HUDEP-2 (cell line): ENCODE measurements at regions not wholly inside any gene's neighbourhood (a gene's known extent, or its start where the extent isn't known, plus 50 kb on each side); places are given as distances from the start of the nearest gene placed in this dataset.

Experiments
- DNase-seq, 76 experiments: peaks; one replicate each; lab custom pipeline; 2025; ENCODE audit not compliant: unreplicated experiment in 76 of 76; lab: John Stamatoyannopoulos, UW

DNA sequence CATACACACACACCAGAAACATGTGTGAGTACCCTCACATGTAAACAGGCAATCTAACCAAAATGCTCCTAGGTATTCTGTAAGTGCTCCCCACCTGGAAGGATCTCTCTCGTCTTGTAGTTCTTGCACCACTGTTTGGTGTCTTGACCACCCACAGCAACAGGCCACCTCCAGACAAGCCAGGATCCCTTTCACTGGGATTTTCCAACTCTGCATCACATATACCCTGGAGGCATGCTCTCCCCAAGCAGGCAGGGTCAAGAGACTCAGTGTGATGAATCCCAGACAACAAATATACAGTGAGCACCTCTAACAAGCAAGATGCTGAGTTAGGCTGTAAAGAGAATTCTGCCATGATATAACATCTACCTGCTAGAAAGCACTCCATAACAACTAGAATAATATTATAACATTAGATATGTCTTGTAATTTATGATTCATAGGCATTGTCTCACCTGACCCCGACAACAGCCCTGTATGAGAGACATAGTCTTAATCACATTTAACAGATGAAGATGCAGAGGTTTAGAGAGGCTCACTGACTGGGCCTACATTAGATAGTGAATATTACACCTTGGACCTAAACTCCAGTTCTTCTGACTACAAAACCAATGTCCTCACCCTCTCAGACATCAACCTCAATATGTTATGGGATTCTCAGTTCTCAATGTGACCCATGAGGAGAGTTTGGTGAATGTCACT is 76.5 kb upstream of the BCL6 start:
- no peak for DNase-seq

DNA sequence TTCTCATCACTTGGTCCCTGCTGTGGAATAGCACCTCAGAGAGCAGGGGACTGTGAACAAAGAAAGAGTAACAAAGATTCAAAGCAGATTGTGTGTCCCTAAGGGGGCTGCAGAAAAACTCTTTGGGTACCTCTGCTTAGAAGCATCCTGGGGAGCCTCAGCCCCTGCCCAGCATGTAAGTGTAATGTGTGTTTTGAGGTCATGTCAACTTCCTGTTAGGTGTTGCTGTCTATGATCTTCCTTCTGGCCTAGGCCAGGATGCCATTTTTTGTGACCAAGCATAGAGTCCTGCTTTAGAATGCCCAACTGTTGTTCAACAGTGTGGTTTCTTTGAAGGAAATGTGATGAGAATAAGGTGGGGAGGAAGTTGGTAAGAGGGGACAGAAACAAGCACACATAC is 77.1 kb upstream of the BCL6 start:
- no peak for DNase-seq

DNA sequence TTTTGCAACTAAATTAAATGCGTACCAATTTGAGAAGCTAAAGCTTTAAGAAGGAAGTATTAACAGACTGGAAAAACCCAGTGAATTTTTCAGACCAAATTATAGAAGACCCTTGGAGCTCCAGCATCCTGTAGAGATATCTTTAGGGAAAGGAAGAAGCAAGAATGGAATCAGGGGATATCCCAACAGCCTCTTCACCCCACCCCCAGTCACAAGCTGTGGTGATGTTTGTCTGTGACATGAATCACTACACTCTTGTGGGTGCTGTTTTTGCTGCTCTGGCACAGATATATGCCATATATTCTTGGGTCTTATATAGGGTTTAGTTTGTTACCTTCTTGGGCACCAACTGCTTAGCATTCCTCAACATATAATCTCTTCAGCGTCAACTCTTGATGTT is 78.5 kb upstream of the BCL6 start:
- no peak for DNase-seq

DNA sequence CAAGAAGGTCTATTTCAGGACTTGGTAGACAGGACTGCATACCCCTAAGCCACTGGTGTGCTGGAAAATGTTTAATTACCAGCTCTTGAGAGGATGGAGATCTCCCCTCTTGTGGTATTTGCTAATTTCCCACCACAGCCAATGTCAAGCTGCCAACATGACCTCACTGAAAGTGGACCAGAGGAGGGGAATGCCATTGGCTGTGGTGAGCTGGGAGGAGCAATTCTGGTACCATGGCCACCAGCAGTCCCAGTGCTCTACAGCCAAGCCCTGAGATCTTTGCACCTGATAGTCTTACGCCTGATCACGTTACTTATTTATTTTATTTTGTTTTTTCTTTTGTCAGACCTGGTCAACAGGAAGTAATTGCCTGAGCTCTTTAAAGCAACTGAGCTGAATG is 82.5 kb upstream of the BCL6 start:
- no peak for DNase-seq

DNA sequence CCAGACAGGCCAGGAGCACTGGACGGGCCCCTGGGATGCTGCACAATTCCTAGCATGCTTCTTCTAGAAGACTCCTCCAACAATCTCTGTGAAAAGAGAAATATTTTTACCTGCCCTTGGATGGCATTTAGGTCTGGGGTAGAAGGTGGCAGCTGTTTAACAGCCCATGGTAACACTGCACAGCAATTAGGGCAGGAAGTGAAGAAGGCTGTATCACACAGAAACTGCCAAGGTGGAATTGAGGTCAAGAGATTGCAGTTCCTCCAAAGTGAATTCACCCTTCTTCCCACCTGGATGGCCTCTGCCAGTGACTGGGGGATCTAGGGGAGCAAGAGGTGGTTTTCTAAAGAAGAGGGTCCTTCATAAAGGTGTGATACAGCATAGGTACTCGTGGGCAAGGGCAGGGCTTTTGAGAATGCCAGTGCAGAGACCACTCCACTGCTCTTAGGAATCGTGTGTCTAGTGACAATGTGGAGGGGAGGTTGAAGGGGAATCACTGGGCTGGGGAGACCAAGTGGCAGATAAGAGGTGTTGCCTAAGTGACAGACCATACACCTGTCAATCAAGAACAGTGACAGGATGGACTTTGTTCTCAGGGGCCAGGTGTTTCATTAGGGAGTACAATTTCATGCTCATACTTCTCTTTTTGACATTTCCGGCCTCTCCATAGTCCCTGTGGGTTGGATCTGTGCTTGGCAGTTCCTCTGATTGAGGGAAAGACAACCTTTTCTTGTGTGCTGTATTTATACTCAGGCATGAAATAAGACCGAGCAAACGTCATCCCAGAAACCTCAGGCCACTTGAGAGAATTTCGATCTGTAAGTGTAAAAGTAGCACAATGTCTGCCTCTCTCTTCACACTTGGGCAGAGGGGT is 83.5 kb upstream of the BCL6 start:
- no peak for DNase-seq

DNA sequence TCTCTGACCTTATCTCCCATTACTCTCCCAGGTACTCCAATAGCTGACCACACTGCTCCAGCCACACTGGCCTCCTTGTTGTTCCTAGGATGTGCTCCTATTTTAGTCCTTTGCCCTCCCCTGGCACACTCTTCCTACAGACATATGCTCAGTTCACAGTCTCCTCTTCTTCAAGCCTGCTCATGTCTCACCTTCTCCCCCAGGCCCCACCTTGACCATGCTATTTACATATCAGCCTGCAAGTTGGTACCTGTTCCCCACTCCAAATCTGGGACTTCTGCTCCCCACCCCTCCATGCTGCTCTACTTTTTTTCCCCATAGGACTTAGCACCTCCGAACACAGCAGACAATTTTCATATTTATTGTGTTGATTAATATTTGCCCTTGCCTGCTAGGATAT is 84.9 kb upstream of the BCL6 start:
- no peak for DNase-seq

DNA sequence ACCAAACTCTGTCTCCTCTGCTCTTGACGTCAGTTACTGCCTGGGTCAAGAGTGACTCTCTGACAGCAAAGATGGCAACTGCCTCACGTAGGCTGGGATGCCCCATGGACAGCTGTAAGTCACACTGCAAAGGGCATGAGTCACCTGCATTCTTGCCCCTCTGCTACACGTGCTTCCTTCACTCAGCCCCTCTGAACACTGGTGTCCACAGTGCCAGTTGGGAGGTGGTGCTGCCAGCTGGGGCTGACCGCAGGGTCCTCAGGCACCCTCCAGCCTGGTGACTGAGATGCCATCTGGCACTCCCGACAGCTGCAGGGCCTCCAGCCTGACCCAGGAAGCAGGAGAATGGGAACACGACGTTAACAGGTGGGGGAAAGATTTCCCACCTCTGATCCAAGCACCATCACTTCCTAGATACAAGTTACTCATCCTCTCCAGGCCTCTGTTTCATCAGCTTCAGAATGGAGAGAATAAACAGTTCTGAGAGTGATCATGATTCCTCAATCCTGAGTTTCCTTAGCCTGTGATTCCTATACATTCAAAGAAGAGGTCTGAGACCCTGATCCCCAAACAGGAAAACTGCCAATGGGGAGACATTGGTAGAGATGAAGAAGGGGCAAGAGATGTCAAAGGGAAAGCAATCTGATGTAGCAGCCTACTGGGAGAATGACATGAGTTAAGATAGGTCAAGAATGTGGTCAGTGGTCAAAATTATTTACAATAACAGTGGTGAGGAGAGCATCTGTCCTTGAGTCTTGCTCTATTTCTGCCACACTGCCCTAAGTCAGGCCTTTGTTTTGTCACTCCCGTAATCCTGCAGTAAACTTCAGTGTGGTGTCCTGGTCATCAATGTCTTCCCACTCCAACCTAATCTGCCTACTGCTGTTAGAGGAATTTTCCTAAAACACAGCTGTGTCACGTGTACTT is 86.1 kb upstream of the BCL6 start:
- DNase-seq, result no peak

DNA sequence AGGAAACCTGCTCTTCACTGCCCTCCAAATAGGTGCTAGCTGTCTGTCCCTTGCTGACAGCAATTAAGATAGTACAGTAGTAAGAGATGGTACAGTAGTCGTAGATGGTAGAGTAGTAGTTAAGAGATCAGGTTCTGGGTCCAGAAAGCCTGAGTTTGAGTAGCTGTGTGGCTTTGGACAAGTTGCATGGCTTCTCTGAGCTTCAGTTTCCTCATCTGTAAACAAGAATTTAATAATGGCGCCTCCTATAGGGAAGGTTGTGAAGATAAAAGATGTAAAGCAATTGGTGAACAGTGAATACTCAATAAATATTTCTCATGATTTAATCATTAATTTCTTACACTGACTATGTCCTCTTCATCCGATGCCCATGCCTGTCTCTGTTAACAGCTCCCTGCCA is 86.9 kb upstream of the BCL6 start:
- no peak for DNase-seq

DNA sequence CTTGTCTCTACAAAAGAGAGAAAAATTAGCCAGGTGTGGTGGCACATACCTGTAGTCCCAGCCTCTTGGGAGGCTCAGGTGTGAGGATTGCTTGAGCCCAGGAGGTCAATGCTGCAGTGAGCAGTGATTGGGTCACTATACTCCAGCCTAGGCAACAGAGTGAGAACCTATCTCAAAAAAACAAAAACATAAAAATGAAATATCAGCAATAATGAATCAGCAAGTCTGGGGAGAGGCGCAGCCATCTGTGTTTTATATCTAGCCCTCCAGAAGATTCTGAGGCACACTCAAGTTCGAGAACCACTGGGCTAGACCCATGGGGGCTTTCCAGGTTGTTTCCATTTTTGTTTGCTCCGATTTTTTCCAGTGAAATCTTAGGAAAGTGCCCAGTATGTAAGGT is 88.1 kb upstream of the BCL6 start:
- no peak for DNase-seq

DNA sequence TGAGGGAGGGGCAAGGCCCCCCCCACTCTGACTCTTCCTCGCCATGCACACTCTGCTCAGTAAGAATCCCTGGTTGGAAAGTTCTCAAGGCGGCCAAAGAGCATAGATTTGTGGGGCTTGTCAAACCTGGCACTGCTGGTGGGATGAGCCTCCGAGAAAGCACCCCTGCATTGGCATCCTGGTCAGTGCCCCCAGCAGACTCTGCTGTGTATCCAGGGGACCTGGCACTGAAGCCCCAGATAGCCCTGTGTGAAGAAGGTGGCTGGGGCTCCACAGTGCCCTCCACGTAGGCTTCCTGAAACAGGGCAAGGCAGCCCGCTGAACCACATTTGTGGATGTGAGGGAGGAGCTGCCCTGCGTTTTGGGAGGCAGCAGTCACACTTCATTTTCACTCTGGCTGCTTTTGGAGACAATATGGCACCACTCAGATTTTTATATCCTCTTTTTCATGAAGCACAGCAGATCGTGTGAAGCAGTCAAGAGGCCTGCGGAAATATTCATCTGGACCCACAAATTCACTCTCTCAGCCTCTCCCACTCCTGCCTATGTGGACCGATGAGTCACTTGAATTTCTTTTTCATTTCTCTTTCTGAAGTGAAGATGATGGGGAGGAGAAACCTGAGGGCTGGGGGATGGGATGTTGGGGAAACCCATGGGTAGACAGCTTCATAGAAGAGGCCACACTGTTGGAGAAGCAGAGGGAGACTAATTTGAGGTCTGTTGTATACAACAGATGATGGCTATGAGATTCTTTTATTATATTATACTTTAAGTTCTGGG is 88.7 kb upstream of the BCL6 start:
- no peak for DNase-seq

DNA sequence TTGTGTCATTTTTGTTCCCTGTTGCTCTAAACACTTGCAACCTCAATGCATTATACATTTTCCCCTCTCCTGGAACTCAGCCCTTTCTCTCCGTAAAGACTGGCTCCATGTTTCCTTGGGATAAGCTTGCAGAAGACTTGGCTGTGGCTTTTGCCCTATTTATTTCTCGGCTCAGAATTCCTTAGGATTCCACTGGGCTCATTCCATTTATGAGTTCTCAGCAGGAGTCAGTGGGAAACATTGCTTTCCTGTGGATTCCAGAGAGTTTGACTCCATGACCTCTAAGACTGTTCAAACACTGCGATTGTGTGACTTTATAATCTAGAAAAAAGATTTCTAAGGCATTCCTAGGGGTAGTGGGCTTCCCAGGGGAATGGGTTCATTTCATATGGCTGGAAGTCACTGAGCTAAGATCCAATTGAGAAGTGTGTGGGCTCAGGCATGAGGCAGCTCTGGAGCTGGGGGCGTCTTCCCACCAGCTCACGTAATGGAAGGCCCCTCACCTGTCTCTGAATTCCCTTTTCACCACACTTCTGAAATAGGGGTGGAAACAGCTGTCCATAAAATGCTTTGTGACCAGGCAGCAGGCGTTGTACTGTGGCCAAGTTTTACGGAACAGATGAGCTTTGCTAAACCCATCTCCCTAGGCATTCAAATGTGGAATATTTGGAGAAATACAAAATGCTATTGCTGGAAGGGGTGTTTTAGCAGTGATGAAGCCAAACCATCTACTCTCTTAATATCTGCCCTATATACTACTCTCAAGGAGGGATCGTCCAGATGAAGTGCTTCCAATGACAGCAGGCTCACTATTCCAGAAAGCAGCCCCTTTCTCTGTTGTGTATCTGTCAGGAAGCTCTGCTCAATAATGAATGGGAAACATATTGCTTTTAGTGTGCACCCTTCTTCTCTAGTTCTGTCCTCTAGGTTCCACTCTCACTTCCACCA is 91.8 kb upstream of the BCL6 start:
- no peak for DNase-seq

DNA sequence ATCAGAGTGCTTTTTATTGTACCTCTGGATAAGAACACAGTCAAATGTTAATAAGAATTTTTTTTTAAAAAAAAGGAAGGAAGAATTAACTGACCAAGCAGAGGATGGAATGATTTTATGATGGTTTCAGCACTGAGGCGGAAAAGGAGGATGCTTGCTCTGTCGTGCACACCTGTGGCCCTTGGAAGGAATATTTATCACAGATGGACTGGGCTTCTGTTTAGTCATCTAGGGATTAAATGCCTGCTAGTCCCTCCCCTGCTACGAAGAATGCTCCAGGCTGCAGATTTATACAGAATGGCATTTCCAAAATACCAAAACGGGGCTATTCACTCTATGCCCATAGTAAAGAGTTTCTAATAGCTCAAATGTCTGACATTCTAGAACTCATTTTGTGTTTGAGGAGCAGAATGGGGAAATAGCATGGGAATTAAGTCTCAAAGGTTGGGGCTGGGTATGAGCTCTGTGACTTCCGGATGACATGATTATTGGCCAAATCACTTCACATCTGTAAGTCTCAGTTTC is 92.8 kb upstream of the BCL6 start:
- DNase-seq, result no peak

DNA sequence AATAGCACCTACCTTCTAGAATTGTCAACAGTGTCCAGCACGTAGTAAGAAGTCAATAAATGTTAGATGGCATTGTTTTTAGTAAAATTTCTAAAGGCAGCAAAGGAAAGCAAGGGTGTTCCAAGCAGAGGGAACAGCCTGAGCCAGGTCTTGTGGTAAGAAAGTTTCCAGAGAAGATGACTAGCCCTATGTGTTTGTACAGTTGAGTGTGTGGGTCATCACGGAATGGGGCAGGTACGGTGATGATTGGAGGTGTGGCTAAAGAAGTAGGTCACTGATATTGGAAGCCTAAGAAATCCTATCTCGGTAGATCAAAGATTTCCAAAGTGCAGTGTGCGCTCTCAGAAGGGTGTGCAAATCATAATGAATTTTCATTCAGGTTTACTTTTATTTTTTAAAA is 94.2 kb upstream of the BCL6 start:
- no peak for DNase-seq

DNA sequence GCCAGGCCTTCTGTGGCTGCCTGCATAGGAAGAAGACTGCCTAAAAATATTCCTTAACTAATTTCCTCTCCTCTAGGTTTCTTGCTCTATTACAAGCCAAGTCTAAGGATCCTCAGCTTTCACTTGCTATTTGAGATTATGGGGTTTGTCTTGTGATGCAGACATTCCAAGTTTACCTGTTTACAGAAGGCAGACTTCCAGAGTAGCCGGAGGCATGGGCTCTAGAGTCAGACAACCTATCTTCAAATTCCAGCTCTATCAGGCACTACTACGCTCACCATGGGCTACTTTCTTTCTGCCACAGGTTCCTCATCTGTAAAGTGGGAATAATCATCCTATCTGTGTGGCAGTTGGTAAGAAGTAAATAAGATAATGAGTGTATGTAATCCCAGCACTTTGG is 95.6 kb upstream of the BCL6 start:
- no peak for DNase-seq

DNA sequence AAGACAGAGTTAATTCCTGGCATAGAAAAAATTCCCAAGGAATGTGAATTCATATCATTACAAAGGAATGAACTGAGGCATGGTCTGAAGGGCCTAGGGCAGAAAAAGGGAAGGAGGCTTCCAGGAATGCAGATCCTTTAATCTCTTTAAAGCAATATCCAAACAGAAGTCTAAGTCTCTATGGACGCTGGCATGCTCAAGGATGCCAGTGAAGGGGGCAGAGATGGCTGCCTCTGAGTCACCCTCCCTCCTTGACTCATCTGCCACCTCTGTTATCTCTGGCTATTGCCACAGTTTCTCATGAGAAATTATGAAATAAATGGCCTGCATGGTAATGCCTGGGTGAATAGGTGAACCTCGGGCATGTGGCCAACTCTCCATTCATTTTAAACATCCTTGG is 96.3 kb upstream of the BCL6 start:
- no peak for DNase-seq

DNA sequence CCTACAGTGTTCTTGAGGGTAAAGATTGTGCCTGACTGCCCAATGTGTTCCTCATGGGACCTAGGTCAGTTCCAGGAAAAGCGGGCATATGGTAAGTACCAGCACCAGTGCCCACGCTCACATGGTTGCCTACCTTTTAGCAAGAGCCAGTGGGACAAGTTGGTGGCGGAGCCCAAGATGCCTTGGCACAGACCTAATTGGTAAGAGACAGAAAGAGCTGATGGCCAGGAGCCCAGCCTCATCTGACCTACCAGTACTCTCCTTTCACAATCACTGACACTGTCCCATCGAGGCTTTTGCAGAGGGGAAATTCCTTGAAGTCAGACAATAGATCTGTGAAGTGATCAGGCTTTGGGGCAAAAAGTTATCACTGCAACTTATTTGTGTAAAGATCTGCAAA is 98.4 kb upstream of the BCL6 start:
- DNase-seq, result no peak

DNA sequence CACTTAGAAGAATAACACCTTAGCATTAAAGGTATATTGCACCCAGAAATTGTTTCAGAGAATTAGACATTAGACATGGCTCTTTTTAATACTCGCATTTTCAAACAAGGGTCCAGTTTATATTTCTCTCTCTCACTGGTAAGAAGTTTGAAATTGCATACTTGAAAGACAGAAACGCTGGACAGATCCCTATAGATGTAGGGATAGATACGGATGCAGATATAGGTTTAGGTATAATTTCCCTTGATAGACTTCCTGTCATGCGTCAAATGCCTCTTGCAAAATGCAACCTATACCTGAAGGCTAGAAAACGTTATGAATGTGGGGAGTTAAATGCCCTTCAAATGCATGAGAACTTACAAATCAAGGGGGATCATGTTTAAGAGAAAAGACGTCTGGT is 99.4 kb upstream of the BCL6 start:
- DNase-seq, result no peak

DNA sequence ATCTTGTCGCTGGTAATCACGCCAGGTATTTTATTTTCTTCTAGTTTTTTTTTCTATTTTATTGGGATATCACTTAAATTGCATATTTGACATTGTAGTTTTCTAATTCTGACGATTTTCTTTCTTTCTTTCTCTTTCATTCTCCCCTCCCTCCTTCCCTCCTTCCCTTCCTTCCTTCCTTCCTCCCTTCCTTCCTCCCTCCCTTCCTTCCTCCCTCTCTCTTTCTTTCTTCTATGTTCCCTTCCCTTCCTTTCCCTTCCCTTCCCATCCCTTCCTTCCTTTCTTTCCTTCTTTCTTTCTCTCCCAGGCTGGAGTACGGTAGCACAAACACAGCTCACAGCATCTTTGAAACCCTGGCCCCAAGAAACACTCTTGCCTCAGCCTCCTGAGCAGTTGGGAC is 100.6 kb upstream of the BCL6 start:
- DNase-seq, result no peak

DNA sequence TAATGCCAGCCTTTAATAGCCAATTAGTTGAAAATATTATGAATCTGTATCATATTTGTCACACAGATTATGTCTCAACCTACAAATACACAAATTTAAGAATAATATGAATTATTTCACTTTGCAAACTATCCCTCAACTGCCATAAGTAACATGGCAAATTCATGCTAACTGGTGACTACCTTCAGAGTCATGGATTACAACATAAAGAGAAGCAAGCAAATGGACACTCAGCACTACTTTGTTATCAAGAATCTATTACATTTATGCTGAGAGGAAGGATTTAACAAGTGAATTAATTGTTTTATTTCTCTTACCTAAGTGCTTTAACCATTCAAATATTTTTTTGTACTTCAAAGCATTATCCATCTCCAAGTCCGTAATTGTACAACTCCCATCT is 103.1 kb upstream of the BCL6 start:
- no peak for DNase-seq
